HK-2 (cell line): ENCODE measurements at regions not wholly inside any gene's neighbourhood (a gene's known extent, or its start where the extent isn't known, plus 50 kb on each side); places are given as distances from the start of the nearest gene placed in this dataset.
A peak's percentile ranks its signal among the peaks of the same experiment; 100 is the strongest.

Experiments used
- DNase-seq: peaks from one replicate; pipeline ENCODE4 v3.0.0-alpha.2; 2018; ENCODE audit not compliant: unreplicated experiment

GRCh38 chr20:59403261-59403961 lies 103.0 kb downstream of the EDN3 start:
- DNase-seq: peak; percentile 67

- no peak for DNase-seq
Measured at GRCh38 chr20:59403962-59404314, 103.5 kb downstream of the EDN3 start.

GRCh38 chr20:59404749-59405148 lies 104.3 kb downstream of the EDN3 start:
- DNase-seq: no peak

DNA sequence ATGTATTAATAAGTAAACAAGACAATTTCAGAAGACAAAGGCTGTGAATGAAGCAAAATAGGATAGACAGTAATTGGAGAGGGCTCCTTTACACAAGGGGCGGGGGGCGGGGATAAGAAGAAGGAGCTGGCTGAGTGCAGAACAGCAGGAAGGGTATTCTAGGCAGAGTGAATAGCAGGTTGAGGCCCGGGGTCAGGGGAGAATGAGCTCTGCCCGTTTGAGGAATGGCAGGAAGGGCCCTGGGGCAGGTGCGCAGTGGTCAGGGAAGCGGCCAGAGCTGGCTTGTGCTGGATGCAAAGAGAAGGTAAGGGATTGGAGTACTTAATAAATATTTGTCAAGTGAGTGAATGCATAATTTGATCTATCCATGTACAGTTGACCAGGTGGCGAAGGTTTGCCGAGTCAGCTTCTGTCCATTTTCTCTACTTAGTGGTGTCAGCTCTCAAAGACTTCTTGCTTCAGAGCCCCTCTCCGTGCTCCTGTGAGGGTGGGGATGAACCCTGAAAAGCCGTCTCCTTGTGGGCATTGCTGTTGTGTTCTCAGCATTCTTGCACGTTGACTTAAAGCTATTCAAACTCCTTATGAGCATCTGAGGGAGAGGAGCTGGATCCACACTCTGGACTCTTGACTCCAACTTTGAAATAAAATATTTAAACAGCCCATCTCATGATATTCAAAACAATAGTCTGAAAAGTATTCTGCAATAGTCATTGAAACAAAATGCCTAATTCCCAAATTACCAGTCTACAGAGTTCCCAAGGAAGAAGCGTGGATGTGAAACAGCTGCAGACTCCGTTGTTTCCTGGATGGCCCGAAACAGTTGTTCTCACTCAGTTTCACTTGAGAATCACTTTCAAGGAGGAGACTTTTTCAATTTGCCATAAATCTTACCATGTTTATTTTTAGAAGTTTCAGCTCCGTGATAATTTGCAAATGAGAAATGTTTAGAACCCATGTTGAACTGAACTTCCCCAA lies 105.1 kb downstream of the EDN3 start:
- no peak for DNase-seq

- no peak for DNase-seq
Measured at GRCh38 chr20:59406446-59406845, 106.0 kb downstream of the EDN3 start.

- no peak for DNase-seq
Measured at GRCh38 chr20:59411170-59411569, 110.8 kb downstream of the EDN3 start.

DNA sequence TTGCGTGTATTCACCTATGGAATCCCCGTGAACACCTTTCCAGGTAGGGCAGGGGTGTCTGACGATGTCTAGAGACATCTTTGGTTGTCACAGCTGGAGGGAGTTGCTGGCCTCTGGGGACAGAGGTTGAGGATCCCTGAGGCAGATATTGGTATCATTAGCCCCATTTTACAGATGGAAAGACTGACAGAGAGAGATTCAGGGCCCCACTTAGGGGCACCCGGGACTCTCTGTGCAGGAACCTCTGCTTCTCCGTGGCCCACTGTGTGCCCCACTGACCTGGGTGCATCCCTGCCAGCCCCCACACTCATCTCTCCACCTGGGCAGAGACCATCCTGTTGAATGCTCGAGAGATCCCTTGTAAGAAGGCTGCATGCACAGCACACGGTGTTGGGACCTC lies 111.2 kb downstream of the EDN3 start:
- no peak for DNase-seq

DNA sequence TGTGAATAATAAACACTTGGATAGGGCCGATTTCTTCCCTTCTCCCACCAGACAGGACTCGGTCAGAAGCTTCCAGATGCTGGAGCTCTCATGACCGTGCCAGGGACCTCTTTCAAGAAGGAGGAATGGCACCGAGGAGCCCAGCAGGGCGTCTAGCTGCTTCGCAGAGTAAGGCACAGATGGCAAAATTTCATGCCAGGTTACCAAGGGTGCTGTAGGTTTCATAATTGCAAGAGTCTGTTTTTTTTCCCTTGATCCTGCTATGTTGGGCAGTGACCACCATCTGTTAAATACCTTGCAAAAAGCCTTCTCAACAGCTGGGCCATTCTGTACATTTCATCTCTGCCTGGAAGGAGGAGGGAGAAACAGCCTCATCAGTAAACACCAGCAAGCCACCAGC lies 111.8 kb downstream of the EDN3 start:
- DNase-seq: no peak

GRCh38 chr20:59412875-59413284 lies 112.5 kb downstream of the EDN3 start:
- DNase-seq: no peak

DNA sequence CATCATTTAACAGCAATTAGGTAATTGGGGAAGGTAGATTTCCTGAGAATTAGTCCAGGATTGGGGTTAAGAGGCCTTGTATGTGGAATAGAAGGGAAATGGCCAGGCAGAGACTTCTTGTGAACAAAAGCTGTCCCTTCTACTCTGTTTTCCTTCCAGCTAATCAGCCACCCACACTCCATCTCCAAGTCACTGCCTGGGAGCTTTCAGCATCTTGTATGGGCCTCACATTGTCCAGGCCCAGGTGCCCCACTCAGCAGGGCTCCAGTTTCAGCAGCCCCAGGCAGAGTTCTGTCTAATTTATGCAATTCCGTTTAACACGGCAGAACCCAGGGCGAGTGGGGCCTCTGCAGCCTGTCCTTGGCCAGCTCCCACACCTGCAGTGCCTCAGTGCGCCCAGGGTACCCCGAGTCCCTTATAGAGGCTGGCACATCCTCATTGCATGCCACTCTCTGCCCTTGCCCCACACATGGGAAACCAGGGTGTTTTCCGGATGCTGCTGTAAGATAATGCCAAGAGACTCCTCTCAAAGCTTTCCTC lies 113.0 kb downstream of the EDN3 start:
- DNase-seq: no peak

- no peak for DNase-seq
Measured at GRCh38 chr20:59414936-59415623, 114.7 kb downstream of the EDN3 start.

DNA sequence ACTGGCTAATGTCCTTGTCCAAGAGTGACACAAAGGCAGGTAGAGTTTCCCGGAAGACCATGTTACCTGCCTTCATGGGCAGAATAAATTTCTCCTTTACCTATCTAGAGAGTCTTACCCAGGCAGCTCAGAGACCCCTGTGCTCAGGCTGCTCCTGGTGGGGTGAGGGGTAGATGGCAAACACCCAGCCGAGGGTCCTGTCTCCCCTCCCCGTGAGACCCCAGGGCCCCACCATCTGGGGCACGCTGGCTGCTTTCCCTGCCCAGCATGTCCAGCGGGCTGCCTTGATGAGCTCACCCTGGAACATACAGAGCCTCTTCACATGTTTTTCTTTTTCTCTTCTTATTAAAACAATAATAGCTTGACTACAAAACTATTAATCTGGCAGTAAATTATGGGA lies 116.5 kb downstream of the EDN3 start:
- no peak for DNase-seq

DNA sequence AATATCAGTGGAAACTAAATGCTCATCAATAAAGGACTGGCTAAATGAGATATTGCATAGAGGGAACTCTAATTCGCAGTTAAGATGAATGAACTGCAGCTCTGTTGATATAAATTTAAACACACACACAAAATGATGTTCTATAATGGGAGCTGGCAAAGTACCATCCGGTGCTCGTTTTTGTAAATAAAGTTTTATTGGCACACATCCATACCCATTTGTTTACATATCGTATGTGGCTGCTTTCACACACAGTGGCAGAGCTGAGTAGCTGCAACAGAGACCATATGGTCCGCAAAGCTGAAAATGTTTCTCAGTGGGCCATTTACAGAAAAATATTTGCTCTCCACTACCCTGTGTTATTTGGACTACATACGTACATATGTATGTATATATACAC lies 120.7 kb downstream of the EDN3 start:
- no peak for DNase-seq

- DNase-seq: no peak
Measured at GRCh38 chr20:59421920-59422637, 121.7 kb downstream of the EDN3 start.

GRCh38 chr20:59422872-59423544 lies 122.6 kb downstream of the EDN3 start:
- DNase-seq: no peak

DNA sequence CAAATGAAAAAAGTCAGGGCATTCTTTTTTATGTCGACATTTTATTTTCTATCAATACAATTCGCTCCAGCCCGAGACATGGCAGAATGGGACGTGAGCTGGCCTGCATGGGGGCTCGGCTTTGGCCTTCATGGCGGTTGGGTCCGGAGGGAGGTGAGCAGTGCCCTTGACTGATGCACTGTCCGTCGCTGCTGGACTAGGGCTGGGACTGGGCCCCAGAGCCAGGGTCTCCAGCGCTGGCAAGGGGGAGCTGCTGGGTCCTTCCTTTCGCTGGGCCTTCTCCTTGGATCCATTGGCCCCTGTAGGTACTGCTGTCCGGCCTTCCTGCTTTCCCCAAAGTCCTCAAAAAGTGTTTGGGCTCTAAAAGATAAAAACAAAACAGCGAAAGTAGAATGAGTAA lies 124.6 kb downstream of the EDN3 start:
- DNase-seq: no peak

GRCh38 chr20:59425572-59425971 lies 125.2 kb downstream of the EDN3 start:
- DNase-seq: no peak

DNA sequence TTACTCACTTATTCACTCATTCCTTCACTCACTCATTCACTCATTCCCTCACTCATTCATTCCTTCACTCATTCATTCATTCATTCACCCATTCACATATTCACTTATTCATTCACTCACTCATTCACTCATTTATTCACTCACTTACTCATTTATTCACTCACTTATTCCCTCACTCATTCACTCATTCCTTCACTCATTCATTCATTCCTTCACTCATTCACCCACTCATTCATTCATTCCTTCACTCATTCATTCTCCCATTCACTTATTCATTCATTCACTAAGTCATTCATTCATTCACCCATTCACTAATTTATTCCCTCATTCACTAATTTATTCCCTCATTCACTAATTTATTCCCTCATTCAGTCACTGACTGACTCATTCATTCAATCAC lies 127.6 kb downstream of the EDN3 start:
- no peak for DNase-seq

- no peak for DNase-seq
Measured at GRCh38 chr20:59428441-59429205, 128.2 kb downstream of the EDN3 start.

- DNase-seq: no peak
Measured at GRCh38 chr20:59429396-59429795, 129.0 kb downstream of the EDN3 start.
